Medulla oblongata (tissue), 1 donor: ENCODE measurements at regions not wholly inside any gene's neighbourhood (a gene's known extent, or its start where the extent isn't known, plus 50 kb on each side); places are given as distances from the start of the nearest gene placed in this dataset.

Source experiments
- DNase-seq: peaks from one replicate; pipeline ENCODE4 v3.0.0-alpha.2; 2015; ENCODE audit errors: extremely low spot score

GRCh38 chr11:134576286-134576685 is 164.2 kb upstream of the B3GAT1 start:
- no peak for DNase-seq

GRCh38 chr11:134575504-134576230 is 163.6 kb upstream of the B3GAT1 start:
- no peak for DNase-seq

- no peak for DNase-seq
Observed at GRCh38 chr11:134574947-134575346, 162.9 kb upstream of the B3GAT1 start.

GRCh38 chr11:134574425-134574824 is 162.4 kb upstream of the B3GAT1 start:
- no peak for DNase-seq

- DNase-seq, result no peak
Observed at GRCh38 chr11:134573857-134574256, 161.8 kb upstream of the B3GAT1 start.

GRCh38 chr11:134572741-134573675 is 161.0 kb upstream of the B3GAT1 start:
- no peak for DNase-seq

- no peak for DNase-seq
Observed at GRCh38 chr11:134571301-134571700, 159.3 kb upstream of the B3GAT1 start.

- DNase-seq, result no peak
Observed at GRCh38 chr11:134569195-134569594, 157.2 kb upstream of the B3GAT1 start.

GRCh38 chr11:134566311-134566710 is 154.3 kb upstream of the B3GAT1 start:
- DNase-seq, result peak; percentile 69

GRCh38 chr11:134565343-134565891 is 153.4 kb upstream of the B3GAT1 start:
- no peak for DNase-seq

- DNase-seq, result no peak
Observed at GRCh38 chr11:134564472-134565200, 152.6 kb upstream of the B3GAT1 start.

GRCh38 chr11:134562941-134563471 is 151.0 kb upstream of the B3GAT1 start:
- no peak for DNase-seq

GRCh38 chr11:134562196-134562595 is 150.2 kb upstream of the B3GAT1 start:
- DNase-seq, result no peak

- DNase-seq, result no peak
Observed at GRCh38 chr11:134561331-134561720, 149.3 kb upstream of the B3GAT1 start.

- DNase-seq, result no peak
Observed at GRCh38 chr11:134560566-134561330, 148.7 kb upstream of the B3GAT1 start.

GRCh38 chr11:134560066-134560465 is 148.0 kb upstream of the B3GAT1 start:
- no peak for DNase-seq

GRCh38 chr11:134559602-134559962 is 147.5 kb upstream of the B3GAT1 start:
- no peak for DNase-seq

- no peak for DNase-seq
Observed at GRCh38 chr11:134558916-134559601, 147.0 kb upstream of the B3GAT1 start.

GRCh38 chr11:134558258-134558835 is 146.3 kb upstream of the B3GAT1 start:
- DNase-seq, result no peak
